Nephron (organoid): ENCODE measurements at regions not wholly inside any gene's neighbourhood (a gene's known extent, or its start where the extent isn't known, plus 50 kb on each side); places are given as distances from the start of the nearest gene placed in this dataset.

Experiments used
- H3K27ac Mint-ChIP-seq, 3 experiments: 2 replicates each; pipeline ENCODE4 v1.8.0; 2020; ENCODE audit warnings: mixed read lengths in 3 of 3, mild to moderate bottlenecking in 2 of 3, moderate library complexity in 1 of 3
- H3K27me3 Mint-ChIP-seq: 2 replicates; pipeline ENCODE4 v1.8.0; 2021; ENCODE audit warnings: low read depth, mild to moderate bottlenecking, moderate library complexity, mixed read lengths
- H3K36me3 Mint-ChIP-seq: 2 replicates; pipeline ENCODE4 v1.8.0; 2020; ENCODE audit warnings: low read depth, mixed read lengths
- H3K4me1 Mint-ChIP-seq: 2 replicates; pipeline ENCODE4 v1.8.0; 2020; ENCODE audit warnings: mixed read lengths
- H3K4me3 Mint-ChIP-seq, 3 experiments: 2 replicates each; pipeline ENCODE4 v1.8.0; 2020; ENCODE audit warnings: mild to moderate bottlenecking in 3 of 3, mixed read lengths in 3 of 3, moderate library complexity in 2 of 3
- H3K9me3 Mint-ChIP-seq: 2 replicates; pipeline ENCODE4 v1.8.0; 2020; ENCODE audit warnings: mixed read lengths
- TF ChIP-seq, protein P1 (sequence below), 3 experiments: fragments of 200-600 bp; sonication (generic); IDR thresholded peaks; one replicate each; pipeline ENCODE4 v1.5.0; 2021; ENCODE audit warnings: antibody characterized with exemption in 3 of 3; ENCODE audit not compliant: unreplicated experiment in 3 of 3

DNA sequence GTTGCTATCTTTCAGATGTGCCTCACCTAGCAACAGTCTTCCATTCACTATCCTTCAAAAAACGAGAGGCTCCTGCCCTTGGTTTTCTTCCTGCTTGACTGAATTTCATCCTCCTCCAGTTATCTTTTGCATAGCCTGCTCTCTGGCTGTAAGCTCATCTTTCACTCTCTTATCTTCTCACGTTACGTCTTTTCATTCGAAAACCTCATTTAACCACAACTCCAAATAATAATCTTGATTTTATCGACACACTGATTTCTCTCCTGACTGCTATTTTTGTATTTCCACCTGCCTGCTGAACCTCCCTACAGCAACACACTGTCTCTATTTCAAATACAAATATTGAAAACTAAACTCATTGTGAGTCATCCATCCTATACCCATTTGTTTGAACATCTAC lies 230.7 kb upstream of the TMC3 start:
- TF ChIP-seq, protein P1, sequence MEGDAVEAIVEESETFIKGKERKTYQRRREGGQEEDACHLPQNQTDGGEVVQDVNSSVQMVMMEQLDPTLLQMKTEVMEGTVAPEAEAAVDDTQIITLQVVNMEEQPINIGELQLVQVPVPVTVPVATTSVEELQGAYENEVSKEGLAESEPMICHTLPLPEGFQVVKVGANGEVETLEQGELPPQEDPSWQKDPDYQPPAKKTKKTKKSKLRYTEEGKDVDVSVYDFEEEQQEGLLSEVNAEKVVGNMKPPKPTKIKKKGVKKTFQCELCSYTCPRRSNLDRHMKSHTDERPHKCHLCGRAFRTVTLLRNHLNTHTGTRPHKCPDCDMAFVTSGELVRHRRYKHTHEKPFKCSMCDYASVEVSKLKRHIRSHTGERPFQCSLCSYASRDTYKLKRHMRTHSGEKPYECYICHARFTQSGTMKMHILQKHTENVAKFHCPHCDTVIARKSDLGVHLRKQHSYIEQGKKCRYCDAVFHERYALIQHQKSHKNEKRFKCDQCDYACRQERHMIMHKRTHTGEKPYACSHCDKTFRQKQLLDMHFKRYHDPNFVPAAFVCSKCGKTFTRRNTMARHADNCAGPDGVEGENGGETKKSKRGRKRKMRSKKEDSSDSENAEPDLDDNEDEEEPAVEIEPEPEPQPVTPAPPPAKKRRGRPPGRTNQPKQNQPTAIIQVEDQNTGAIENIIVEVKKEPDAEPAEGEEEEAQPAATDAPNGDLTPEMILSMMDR (IDR thresholded peaks at IDR 0.05; ENCODE audit: unreplicated experiment in 3 of 3), result no peak
- no peak overlapping the region for H3K4me3 Mint-ChIP-seq
- H3K4me1 Mint-ChIP-seq, result peaks cover 3% of the 10 kb centered on the region
- H3K27ac Mint-ChIP-seq, result no peak overlapping the region
- H3K9me3 Mint-ChIP-seq, result peaks cover 24% of the 10 kb centered on the region
- no peaks in the 10 kb centered on the region for H3K27me3 Mint-ChIP-seq
- peaks cover 22% of the 10 kb centered on the region for H3K36me3 Mint-ChIP-seq

DNA sequence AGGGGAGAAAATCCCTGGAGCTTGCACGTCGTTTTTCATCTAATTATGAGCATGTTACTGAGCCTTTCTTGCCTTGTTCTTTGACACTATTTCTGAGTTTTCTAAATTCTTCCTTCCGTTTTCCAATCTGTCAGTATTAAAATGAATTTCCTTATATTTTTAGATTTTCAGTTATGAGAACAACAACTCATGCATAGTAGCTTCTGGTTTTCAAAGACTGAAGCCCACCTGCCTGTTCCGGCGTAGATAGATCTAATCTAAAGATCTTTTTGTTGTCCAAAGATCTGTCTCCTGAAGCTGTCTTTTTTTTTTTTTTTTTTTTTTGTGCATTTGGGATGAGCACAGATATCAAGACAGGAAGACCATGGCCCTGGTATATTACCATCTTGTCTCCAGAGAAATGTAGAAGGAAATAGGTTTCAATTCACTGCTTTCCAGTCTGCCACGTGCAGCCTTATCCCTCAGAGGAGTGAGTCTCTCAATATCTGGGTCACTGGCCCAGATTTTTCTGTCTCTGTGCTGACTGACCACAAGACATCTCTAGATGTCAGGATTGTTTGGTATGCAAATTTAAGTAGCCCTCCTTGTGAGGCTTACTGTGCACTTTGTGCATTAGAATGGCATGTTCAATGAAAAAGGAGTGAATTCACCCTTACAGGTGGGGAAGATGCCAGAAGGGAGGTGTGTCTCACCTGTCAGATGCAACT lies 222.3 kb upstream of the TMC3 start:
- H3K4me3 Mint-ChIP-seq, result no peak overlapping the region
- H3K9me3 Mint-ChIP-seq, result peaks cover 36% of the 10 kb centered on the region
- no peaks in the 10 kb centered on the region for H3K4me1 Mint-ChIP-seq
- H3K36me3 Mint-ChIP-seq, result peaks cover 23% of the 10 kb centered on the region
- H3K27ac Mint-ChIP-seq, result no peak overlapping the region
- TF ChIP-seq, protein P1 (IDR thresholded peaks at IDR 0.05; ENCODE audit: unreplicated experiment in 3 of 3), result no peak
- H3K27me3 Mint-ChIP-seq, result no peaks in the 10 kb centered on the region

DNA sequence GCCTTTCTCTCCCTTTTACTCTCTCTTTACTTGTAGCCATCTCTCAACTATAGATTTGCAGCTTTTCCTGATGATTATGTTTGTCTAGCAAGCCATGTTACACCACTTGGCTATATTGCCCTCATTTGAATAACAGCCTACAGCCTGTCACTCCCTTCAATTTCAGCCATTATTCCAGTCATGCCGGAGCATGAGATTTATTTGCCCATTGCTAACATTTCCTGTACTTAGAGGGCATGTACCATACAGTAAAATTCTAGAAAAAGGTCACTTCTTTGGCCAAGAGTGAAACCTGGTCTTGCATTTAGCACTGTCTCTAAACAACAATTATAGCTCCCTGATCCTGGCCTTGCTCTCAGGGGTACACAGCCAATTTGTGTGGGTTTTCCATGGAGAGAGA lies 221.7 kb upstream of the TMC3 start:
- H3K27me3 Mint-ChIP-seq, result no peaks in the 10 kb centered on the region
- TF ChIP-seq, protein P1 (IDR thresholded peaks at IDR 0.05; ENCODE audit: unreplicated experiment in 3 of 3), result no peak
- no peak overlapping the region for H3K4me3 Mint-ChIP-seq
- no peak overlapping the region for H3K27ac Mint-ChIP-seq
- peaks cover 20% of the 10 kb centered on the region for H3K36me3 Mint-ChIP-seq
- H3K9me3 Mint-ChIP-seq, result peaks cover 33% of the 10 kb centered on the region
- H3K4me1 Mint-ChIP-seq, result no peaks in the 10 kb centered on the region

DNA sequence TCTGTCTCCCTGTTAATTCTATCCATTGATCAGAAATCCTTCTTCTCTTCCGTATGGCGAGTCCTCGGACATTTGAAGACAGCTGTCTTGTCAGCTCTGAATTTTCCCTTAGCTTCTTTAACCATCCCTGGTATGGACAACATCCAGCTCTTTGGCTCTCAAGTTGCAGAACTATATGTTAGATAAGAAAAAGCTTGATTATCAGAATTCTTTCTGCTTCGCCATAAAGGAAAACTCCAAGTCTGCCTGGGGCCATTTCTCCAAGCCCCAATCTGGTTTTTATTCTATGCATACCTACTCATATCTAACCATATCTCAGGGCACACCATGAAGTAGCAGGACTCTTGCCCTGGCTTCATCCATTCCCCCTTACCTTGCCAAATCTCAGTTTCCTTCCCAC lies 215.7 kb upstream of the TMC3 start:
- Mint-ChIP-seq H3K27ac (no peak overlapping the region), H3K36me3 (no peaks in the 10 kb centered on the region), H3K9me3 (peaks cover 16% of the 10 kb centered on the region), H3K4me3 (no peak overlapping the region), H3K27me3 (no peaks in the 10 kb centered on the region), H3K4me1 (no peaks in the 10 kb centered on the region)
- TF ChIP-seq, protein P1 (IDR thresholded peaks at IDR 0.05; ENCODE audit: unreplicated experiment in 3 of 3), result no peak

DNA sequence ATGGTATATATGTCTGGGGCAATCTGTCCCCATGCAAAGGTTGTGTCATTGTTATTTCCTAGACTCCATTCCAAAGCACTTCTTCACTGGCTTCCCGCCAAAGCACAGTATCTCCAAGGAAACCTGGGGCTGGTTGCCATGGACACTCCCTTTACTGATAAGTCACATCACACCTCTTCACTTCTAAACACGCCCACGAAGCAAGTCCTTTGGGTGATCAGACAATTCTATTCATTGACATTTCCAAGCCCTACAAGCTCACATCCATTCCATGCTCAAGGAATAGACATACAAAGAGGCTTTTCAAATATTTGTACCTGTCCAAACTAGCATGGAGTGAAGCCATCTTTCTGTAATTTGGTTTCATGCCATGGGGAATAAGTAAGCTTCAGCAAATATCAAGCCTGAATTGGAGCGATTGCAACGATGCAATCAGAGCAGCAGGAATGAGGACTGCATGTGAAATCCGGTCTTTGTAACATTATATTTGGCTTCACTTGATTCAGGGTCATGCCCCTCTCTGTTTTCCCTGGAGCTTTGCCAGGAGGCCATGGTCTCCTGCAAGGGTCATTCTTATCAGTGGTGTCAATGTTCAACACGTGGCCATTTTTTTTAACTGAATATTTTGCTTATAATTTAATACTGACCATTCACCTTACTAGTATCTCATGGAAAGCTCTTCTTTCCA lies 201.6 kb upstream of the TMC3 start:
- Mint-ChIP-seq H3K9me3 (peaks cover 11% of the 10 kb centered on the region), H3K4me1 (peaks cover 15% of the 10 kb centered on the region), H3K4me3 (no peak overlapping the region), H3K36me3 (no peaks in the 10 kb centered on the region), H3K27me3 (peaks cover 1% of the 10 kb centered on the region), H3K27ac (peak overlapping the region in 1 of 3 experiments; percentile 15)
- TF ChIP-seq, protein P1 (IDR thresholded peaks at IDR 0.05; ENCODE audit: unreplicated experiment in 3 of 3), result no peak
